Uterus (tissue), 2 donors: ENCODE measurements at regions not wholly inside any gene's neighbourhood (a gene's known extent, or its start where the extent isn't known, plus 50 kb on each side); places are given as distances from the start of the nearest gene placed in this dataset.

Experiments
- CTCF ChIP-seq, 4 experiments: fragments of 200-600 bp in 2 of 4; fragments of 450-650 bp in 2 of 4; sonication (generic) in 2 of 4; IDR thresholded peaks; one replicate each; pipeline ENCODE4 v1.5.1; 2016 to 2019; ENCODE audit warnings: antibody characterized with exemption in 4 of 4, mild to moderate bottlenecking in 2 of 4, moderate library complexity in 1 of 4
- POLR2A ChIP-seq, 2 donors: fragments of 450-650 bp; IDR thresholded peaks; one replicate each; pipeline ENCODE4 v1.6.1; 2016; ENCODE audit warnings: antibody characterized with exemption in 2 of 2, mild to moderate bottlenecking in 1 of 2, moderate library complexity in 1 of 2

- TF ChIP-seq CTCF (IDR thresholded peaks at IDR 0.05): no peak
- no peak for TF ChIP-seq POLR2A (IDR thresholded peaks at IDR 0.05)
These were observed 407.1 kb upstream of the EDIL3 start for GRCh38 chr5:84791730-84792129.
